ENCODE measurements at regions not wholly inside any gene's neighbourhood (a gene's known extent, or its start where the extent isn't known, plus 50 kb on each side); places are given as distances from the start of the nearest gene placed in this dataset.
"Not testable (repeated sequence)": the region's sequence is repeated elsewhere in the genome, so short reads cannot be mapped to it uniquely, and the experiment has no call there.

GRCh38 chr14:84084056-84084630 is 1445.8 kb upstream of the FLRT2 start:
- DNase-seq (ENCODE audit: low spot score), result no peak

GRCh38 chr14:84085493-84085892 is 1444.5 kb upstream of the FLRT2 start:
- DNase-seq (ENCODE audit: low spot score), result no peak

- no peak for DNase-seq (ENCODE audit: low spot score)
These were observed 1443.2 kb upstream of the FLRT2 start for GRCh38 chr14:84086714-84087113.

GRCh38 chr14:84087986-84088531 is 1441.9 kb upstream of the FLRT2 start:
- no peak for DNase-seq (ENCODE audit: low spot score)

- DNase-seq (ENCODE audit: low spot score), result no peak
These were observed 1439.1 kb upstream of the FLRT2 start for GRCh38 chr14:84090837-84091236.

- DNase-seq (ENCODE audit: low spot score), result no peak
These were observed 1434.3 kb upstream of the FLRT2 start for GRCh38 chr14:84095681-84096080.

GRCh38 chr14:84098261-84098660 is 1431.7 kb upstream of the FLRT2 start:
- DNase-seq (ENCODE audit: low spot score), result no peak

- DNase-seq (ENCODE audit: low spot score), result not testable (repeated sequence)
These were observed 1430.4 kb upstream of the FLRT2 start for GRCh38 chr14:84099560-84099959.

- DNase-seq (ENCODE audit: low spot score), result no peak
These were observed 1422.1 kb upstream of the FLRT2 start for GRCh38 chr14:84107835-84108343.

- no peak for DNase-seq (ENCODE audit: low spot score)
These were observed 1421.0 kb upstream of the FLRT2 start for GRCh38 chr14:84108746-84109457.

- DNase-seq (ENCODE audit: low spot score), result no peak
These were observed 1417.4 kb upstream of the FLRT2 start for GRCh38 chr14:84112589-84112988.

GRCh38 chr14:84125676-84126075 is 1404.3 kb upstream of the FLRT2 start:
- no peak for DNase-seq (ENCODE audit: low spot score)

GRCh38 chr14:84127495-84127894 is 1402.4 kb upstream of the FLRT2 start:
- DNase-seq (ENCODE audit: low spot score), result no peak

GRCh38 chr14:84128050-84128449 is 1401.9 kb upstream of the FLRT2 start:
- no peak for DNase-seq (ENCODE audit: low spot score)

- no peak for DNase-seq (ENCODE audit: low spot score)
These were observed 1400.9 kb upstream of the FLRT2 start for GRCh38 chr14:84129007-84129406.

- no peak for DNase-seq (ENCODE audit: low spot score)
These were observed 1400.0 kb upstream of the FLRT2 start for GRCh38 chr14:84129941-84130340.

GRCh38 chr14:84131924-84132323 is 1398.0 kb upstream of the FLRT2 start:
- DNase-seq (ENCODE audit: low spot score), result no peak

GRCh38 chr14:84144166-84144565 is 1385.8 kb upstream of the FLRT2 start:
- DNase-seq (ENCODE audit: low spot score), result no peak

- DNase-seq (ENCODE audit: low spot score), result no peak
These were observed 1377.5 kb upstream of the FLRT2 start for GRCh38 chr14:84152452-84152851.

- no peak for DNase-seq (ENCODE audit: low spot score)
These were observed 1367.3 kb upstream of the FLRT2 start for GRCh38 chr14:84162633-84163032.

GRCh38 chr14:84167026-84167425 is 1362.9 kb upstream of the FLRT2 start:
- no peak for DNase-seq (ENCODE audit: low spot score)

GRCh38 chr14:84180336-84180735 is 1349.6 kb upstream of the FLRT2 start:
- no peak for DNase-seq (ENCODE audit: low spot score)

- no peak for DNase-seq (ENCODE audit: low spot score)
These were observed 1348.9 kb upstream of the FLRT2 start for GRCh38 chr14:84181072-84181471.

GRCh38 chr14:84195514-84195913 is 1334.4 kb upstream of the FLRT2 start:
- no peak for DNase-seq (ENCODE audit: low spot score)
